A673 (cell line): ENCODE measurements at regions not wholly inside any gene's neighbourhood (a gene's known extent, or its start where the extent isn't known, plus 50 kb on each side); places are given as distances from the start of the nearest gene placed in this dataset.

ENCODE experiments used
- BruUV-seq: library from RNA; stranded (reverse); fragments of 400-500 nt; replicated peaks from 2 replicates; lab custom pipeline; 2021; lab: Mats Ljungman, UMichigan
- CTCF ChIA-PET: fragments of 300-600 bp; sonication (Branson Sonifier 250); formaldehyde crosslinking; loops from one replicate; lab custom pipeline; 2022; ENCODE audit warnings: antibody characterized with exemption; lab: Charles Lee
- POLR2A ChIA-PET: fragments of 300-600 bp; sonication (Branson Sonifier 250); formaldehyde crosslinking; loops from one replicate; lab custom pipeline; 2022; ENCODE audit warnings: antibody characterized with exemption; ENCODE audit not compliant: low non-redundant PET; lab: Charles Lee
- DNase-seq: peaks from one replicate; pipeline ENCODE4 v3.0.0-alpha.2; 2015; ENCODE audit warnings: low spot score
- H3K27ac ChIP-seq: fragments of 200-600 bp; sonication (generic); 2 replicates; pipeline ENCODE4 v1.5.1; 2016; ENCODE audit warnings: mixed run types, low read depth, mild to moderate bottlenecking, mixed read lengths, antibody characterized with exemption, low read length; ENCODE audit not compliant: poor library complexity, severe bottlenecking
- H3K27me3 ChIP-seq: fragments of 200-600 bp; sonication (generic); replicated peaks from 2 replicates; pipeline ENCODE4 v1.6.1; 2017; ENCODE audit warnings: mixed run types, low read depth, mild to moderate bottlenecking, mixed read lengths, antibody characterized with exemption, low read length; ENCODE audit not compliant: insufficient read depth, poor library complexity
- H3K36me3 ChIP-seq: fragments of 200-600 bp; sonication (generic); 2 replicates; pipeline ENCODE4 v1.6.1; 2016; ENCODE audit warnings: mixed run types, mild to moderate bottlenecking, mixed read lengths, antibody characterized with exemption, low read length; ENCODE audit not compliant: insufficient read depth, poor library complexity, severe bottlenecking
- H3K4me1 ChIP-seq: fragments of 200-600 bp; sonication (generic); 2 replicates; pipeline ENCODE4 v1.6.1; 2017; ENCODE audit warnings: mixed run types, mild to moderate bottlenecking, mixed read lengths, antibody characterized with exemption, low read length; ENCODE audit not compliant: insufficient read depth, poor library complexity, severe bottlenecking
- H3K4me3 ChIP-seq: fragments of 200-600 bp; sonication (generic); 2 replicates; pipeline ENCODE4 v1.5.1; 2016; ENCODE audit warnings: low read depth, mixed run types, mild to moderate bottlenecking, mixed read lengths, low read length; ENCODE audit not compliant: poor library complexity, severe bottlenecking
- H3K9me3 ChIP-seq: fragments of 200-600 bp; sonication (generic); 2 replicates; pipeline ENCODE4 v1.6.1; 2016; ENCODE audit warnings: mixed run types, low read depth, mild to moderate bottlenecking, mixed read lengths, antibody characterized with exemption, low read length; ENCODE audit not compliant: poor library complexity, severe bottlenecking
- EZH2 ChIP-seq: fragments of 200-600 bp; sonication (generic); IDR thresholded peaks from 2 replicates; pipeline ENCODE4 v1.6.1; 2017; ENCODE audit warnings: borderline replicate concordance, low read depth, mild to moderate bottlenecking, mixed read lengths, antibody characterized with exemption, low read length; ENCODE audit not compliant: poor library complexity, severe bottlenecking
- intact Hi-C: fragments of 100-400 bp; cut with micrococcal nuclease; formaldehyde crosslinking; loops from one replicate; pipeline ENCODE4 v1.10.0; 2022; ENCODE audit not compliant: unreplicated experiment
- TF ChIP-seq, protein P1 (sequence below): fragments of 300-800, 200-600 bp; sonication (generic); conservative IDR thresholded peaks from 2 replicates; pipeline ENCODE4 v1.5.1; 2017; ENCODE audit warnings: low read depth, mild to moderate bottlenecking, antibody characterized with exemption, low read length, moderate library complexity, mixed read lengths

- H3K27ac ChIP-seq = no peak overlapping the region
- no peak overlapping the region for H3K4me3 ChIP-seq
- no peak for DNase-seq
- no peaks in the 10 kb centered on the region for H3K4me1 ChIP-seq
- no TSS peak for BruUV-seq
- intact Hi-C loops = no loop called here
- H3K36me3 ChIP-seq = no peaks in the 10 kb centered on the region
- TF ChIP-seq, protein P1, sequence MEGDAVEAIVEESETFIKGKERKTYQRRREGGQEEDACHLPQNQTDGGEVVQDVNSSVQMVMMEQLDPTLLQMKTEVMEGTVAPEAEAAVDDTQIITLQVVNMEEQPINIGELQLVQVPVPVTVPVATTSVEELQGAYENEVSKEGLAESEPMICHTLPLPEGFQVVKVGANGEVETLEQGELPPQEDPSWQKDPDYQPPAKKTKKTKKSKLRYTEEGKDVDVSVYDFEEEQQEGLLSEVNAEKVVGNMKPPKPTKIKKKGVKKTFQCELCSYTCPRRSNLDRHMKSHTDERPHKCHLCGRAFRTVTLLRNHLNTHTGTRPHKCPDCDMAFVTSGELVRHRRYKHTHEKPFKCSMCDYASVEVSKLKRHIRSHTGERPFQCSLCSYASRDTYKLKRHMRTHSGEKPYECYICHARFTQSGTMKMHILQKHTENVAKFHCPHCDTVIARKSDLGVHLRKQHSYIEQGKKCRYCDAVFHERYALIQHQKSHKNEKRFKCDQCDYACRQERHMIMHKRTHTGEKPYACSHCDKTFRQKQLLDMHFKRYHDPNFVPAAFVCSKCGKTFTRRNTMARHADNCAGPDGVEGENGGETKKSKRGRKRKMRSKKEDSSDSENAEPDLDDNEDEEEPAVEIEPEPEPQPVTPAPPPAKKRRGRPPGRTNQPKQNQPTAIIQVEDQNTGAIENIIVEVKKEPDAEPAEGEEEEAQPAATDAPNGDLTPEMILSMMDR = no peak
- no peak for TF ChIP-seq EZH2
- peaks cover 7% of the 10 kb centered on the region for H3K9me3 ChIP-seq
- ChIA-PET CTCF (no interaction called here), POLR2A (no interaction called here)
- no peaks in the 10 kb centered on the region for H3K27me3 ChIP-seq
Measured at GRCh38 chr4:23058165-23058776, 365.5 kb downstream of the GBA3 start.

GRCh38 chr4:23041501-23041900 is 348.8 kb downstream of the GBA3 start:
- ChIA-PET CTCF (no interaction called here), POLR2A (no interaction called here)
- Histone ChIP-seq H3K4me1 (no peaks in the 10 kb centered on the region), H3K27me3 (no peaks in the 10 kb centered on the region), H3K4me3 (no peak overlapping the region), H3K36me3 (no peaks in the 10 kb centered on the region), H3K9me3 (no peaks in the 10 kb centered on the region), H3K27ac (no peak overlapping the region)
- intact Hi-C loops = no loop called here
- no TSS peak for BruUV-seq
- no peak for DNase-seq
- TF ChIP-seq EZH2 = no peak

GRCh38 chr4:23040539-23040938 is 347.8 kb downstream of the GBA3 start:
- no peak for DNase-seq
- TF ChIP-seq EZH2 = no peak
- TF ChIP-seq, protein P1 = no peak
- H3K4me3 ChIP-seq = no peak overlapping the region
- H3K27me3 ChIP-seq = no peaks in the 10 kb centered on the region
- ChIA-PET POLR2A (no interaction called here), CTCF (no interaction called here)
- H3K36me3 ChIP-seq = no peaks in the 10 kb centered on the region
- H3K27ac ChIP-seq = no peak overlapping the region
- H3K4me1 ChIP-seq = no peaks in the 10 kb centered on the region
- no peaks in the 10 kb centered on the region for H3K9me3 ChIP-seq
- BruUV-seq = no TSS peak
- intact Hi-C loops = no loop called here

DNA sequence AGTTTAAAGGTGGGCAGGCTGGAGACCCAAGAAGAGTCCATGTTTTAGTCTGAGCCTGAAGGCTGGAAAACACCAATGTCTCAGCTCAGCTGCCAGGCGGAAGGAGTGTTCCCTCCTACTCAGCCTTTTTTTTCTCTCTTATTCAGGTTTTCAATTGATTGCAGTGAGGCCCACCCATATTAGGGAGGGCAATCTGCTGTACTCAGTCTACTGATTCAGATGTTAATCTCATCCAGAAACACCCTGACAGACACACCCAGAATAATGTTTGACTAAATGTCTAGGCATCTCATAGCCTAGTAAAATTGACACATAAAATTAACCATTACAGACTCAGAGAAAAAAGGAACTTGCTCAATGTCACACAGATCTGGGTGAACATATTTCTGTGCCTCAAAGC is 347.1 kb downstream of the GBA3 start:
- no peak for DNase-seq
- ChIA-PET CTCF (no interaction called here), POLR2A (no interaction called here)
- Histone ChIP-seq H3K27ac (no peak overlapping the region), H3K9me3 (no peaks in the 10 kb centered on the region), H3K36me3 (no peaks in the 10 kb centered on the region), H3K4me3 (no peak overlapping the region), H3K27me3 (no peaks in the 10 kb centered on the region), H3K4me1 (no peaks in the 10 kb centered on the region)
- no TSS peak for BruUV-seq
- TF ChIP-seq, protein P1 = no peak
- TF ChIP-seq EZH2 = no peak
- intact Hi-C loops = no loop called here
